ENCODE measurements at regions not wholly inside any gene's neighbourhood (a gene's known extent, or its start where the extent isn't known, plus 50 kb on each side); places are given as distances from the start of the nearest gene placed in this dataset.

DNA sequence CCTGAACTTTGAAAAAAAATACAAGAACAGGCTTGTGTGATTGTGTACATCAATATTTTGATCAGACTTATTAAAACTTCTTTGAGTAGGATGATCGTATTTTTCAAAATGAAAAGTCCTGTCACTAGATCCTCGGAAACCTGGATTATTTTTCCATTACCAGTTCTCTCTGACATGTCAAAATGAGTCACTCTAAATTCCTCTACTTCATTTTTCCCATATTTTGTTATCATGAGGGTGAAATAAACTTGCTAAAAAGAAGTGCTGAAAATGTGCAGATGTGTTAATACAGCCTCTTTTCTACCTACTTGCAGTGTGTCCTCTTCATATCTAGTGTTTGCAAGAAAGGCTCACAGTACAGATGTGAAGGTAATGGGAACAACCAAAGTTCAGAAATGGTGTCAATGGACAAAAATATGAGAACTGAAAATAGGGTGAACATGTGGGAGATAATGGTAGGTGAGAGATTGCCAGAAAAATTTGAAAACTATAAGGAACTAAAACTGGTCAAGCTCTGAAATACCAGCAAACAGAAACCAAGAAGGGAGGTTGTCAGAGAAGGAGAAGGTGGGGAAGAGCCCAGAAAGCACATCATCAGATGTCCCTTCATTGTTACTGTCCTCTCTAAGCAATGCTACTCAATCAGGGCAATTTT lies 108.2 kb downstream of the EOMES start:
- TF ChIP-seq, protein P1, sequence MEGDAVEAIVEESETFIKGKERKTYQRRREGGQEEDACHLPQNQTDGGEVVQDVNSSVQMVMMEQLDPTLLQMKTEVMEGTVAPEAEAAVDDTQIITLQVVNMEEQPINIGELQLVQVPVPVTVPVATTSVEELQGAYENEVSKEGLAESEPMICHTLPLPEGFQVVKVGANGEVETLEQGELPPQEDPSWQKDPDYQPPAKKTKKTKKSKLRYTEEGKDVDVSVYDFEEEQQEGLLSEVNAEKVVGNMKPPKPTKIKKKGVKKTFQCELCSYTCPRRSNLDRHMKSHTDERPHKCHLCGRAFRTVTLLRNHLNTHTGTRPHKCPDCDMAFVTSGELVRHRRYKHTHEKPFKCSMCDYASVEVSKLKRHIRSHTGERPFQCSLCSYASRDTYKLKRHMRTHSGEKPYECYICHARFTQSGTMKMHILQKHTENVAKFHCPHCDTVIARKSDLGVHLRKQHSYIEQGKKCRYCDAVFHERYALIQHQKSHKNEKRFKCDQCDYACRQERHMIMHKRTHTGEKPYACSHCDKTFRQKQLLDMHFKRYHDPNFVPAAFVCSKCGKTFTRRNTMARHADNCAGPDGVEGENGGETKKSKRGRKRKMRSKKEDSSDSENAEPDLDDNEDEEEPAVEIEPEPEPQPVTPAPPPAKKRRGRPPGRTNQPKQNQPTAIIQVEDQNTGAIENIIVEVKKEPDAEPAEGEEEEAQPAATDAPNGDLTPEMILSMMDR (IDR thresholded peaks at IDR 0.05; ENCODE audit: extremely low read depth in 1 of 2, insufficient read depth in 1 of 2, low read depth in 1 of 2, low read length in 2 of 2): no peak
- no peak for TF ChIP-seq EZH2 (IDR thresholded peaks at IDR 0.05; ENCODE audit: borderline replicate concordance, low read depth, low read length, severe bottlenecking)

Measured in endothelial cell of umbilical vein (primary cell).